HCT116 (cell line): ENCODE measurements at regions not wholly inside any gene's neighbourhood (a gene's known extent, or its start where the extent isn't known, plus 50 kb on each side); places are given as distances from the start of the nearest gene placed in this dataset.

Experiments used
- ATF3 ChIP-seq: IDR thresholded peaks from 2 replicates; pipeline ENCODE4 v1.6.1; 2012
- CEBPB ChIP-seq: IDR thresholded peaks from 2 replicates; pipeline ENCODE4 v1.6.1; 2012; ENCODE audit warnings: low read depth
- CTCF ChIP-seq, 3 experiments: fragments of 200-600 bp in 1 of 3; sonication (generic) in 1 of 3; IDR thresholded peaks in 2 of 3; conservative IDR thresholded peaks in 1 of 3; 2 replicates each; pipeline ENCODE4 v1.5.1; 2012 to 2017; ENCODE audit warnings: low read depth in 2 of 3, low read length in 2 of 3, antibody characterized with exemption in 1 of 3, borderline replicate concordance in 1 of 3, control low read depth in 1 of 3, mild to moderate bottlenecking in 1 of 3, mixed read lengths in 1 of 3, mixed run types in 1 of 3, moderate library complexity in 1 of 3; ENCODE audit not compliant: insufficient read depth in 1 of 3
- ELF1 ChIP-seq: IDR thresholded peaks from 2 replicates; pipeline ENCODE4 v1.6.1; 2012; ENCODE audit warnings: low read depth, borderline replicate concordance
- EZH2 ChIP-seq: fragments of 200-600 bp; sonication (generic); IDR thresholded peaks from 2 replicates; pipeline ENCODE4 v1.6.1; 2017; ENCODE audit warnings: antibody characterized with exemption, mixed run types
- JUND ChIP-seq: IDR thresholded peaks from 2 replicates; pipeline ENCODE4 v1.6.1; 2012
- MAX ChIP-seq: IDR thresholded peaks from 2 replicates; pipeline ENCODE4 v1.6.1; 2012
- POLR2A ChIP-seq: IDR thresholded peaks from 2 replicates; pipeline ENCODE4 v1.7.0; 2011; ENCODE audit warnings: borderline replicate concordance; ENCODE audit not compliant: insufficient read depth, insufficient read length; ENCODE audit errors: extremely low read depth
- POLR2AphosphoS5 ChIP-seq: IDR thresholded peaks from 2 replicates; pipeline ENCODE4 v1.6.1; 2011; ENCODE audit warnings: mild to moderate bottlenecking, low read depth, low read length, moderate library complexity
- TCF7L2 ChIP-seq: IDR thresholded peaks from 2 replicates; pipeline ENCODE4 v1.7.0; 2011; ENCODE audit warnings: borderline replicate concordance, inconsistent platforms; ENCODE audit not compliant: insufficient read depth, insufficient read length; ENCODE audit errors: extremely low read depth
- ZBTB33 ChIP-seq: IDR thresholded peaks from 2 replicates; pipeline ENCODE4 v1.6.1; 2011; ENCODE audit warnings: mild to moderate bottlenecking, low read length, moderate library complexity; ENCODE audit not compliant: insufficient replicate concordance; ENCODE audit errors: extremely low read depth

- TF ChIP-seq CTCF (IDR thresholded peaks at IDR 0.05 in 2 of 3, conservative IDR thresholded peaks at IDR 0.05 in 1 of 3; ENCODE audit: borderline replicate concordance in 1 of 3, insufficient read depth in 1 of 3, low read depth in 2 of 3, low read length in 2 of 3) = no peak
- no peak for TF ChIP-seq JUND
- no peak for TF ChIP-seq POLR2AphosphoS5
- TF ChIP-seq ZBTB33 = no peak
- no peak for TF ChIP-seq POLR2A
- TF ChIP-seq CEBPB = no peak
- TF ChIP-seq ATF3 = no peak
- no peak for TF ChIP-seq EZH2
- TF ChIP-seq MAX = no peak
- TF ChIP-seq TCF7L2 = no peak
- no peak for TF ChIP-seq ELF1
Observed at GRCh38 chr9:135400496-135400895, 79.1 kb upstream of the PPP1R26 start.
